Stomach smooth muscle (tissue), 2 donors: ENCODE measurements at regions not wholly inside any gene's neighbourhood (a gene's known extent, or its start where the extent isn't known, plus 50 kb on each side); places are given as distances from the start of the nearest gene placed in this dataset.
"Not testable (repeated sequence)": the region's sequence is repeated elsewhere in the genome, so short reads cannot be mapped to it uniquely, and the experiment has no call there.

ENCODE experiments used
- H3K27ac ChIP-seq: one replicate; pipeline ENCODE4 v1.7.0; 2013; ENCODE audit warnings: mild to moderate bottlenecking, low read length, inconsistent platforms
- H3K27me3 ChIP-seq, 2 donors: one replicate each; pipeline ENCODE4 v1.7.0; 2013; ENCODE audit warnings: low read length in 2 of 2; ENCODE audit not compliant: insufficient read depth in 2 of 2, control insufficient read depth in 1 of 2
- H3K36me3 ChIP-seq, 2 donors: one replicate each; pipeline ENCODE4 v1.7.0; 2013; ENCODE audit warnings: low read length in 2 of 2; ENCODE audit not compliant: control insufficient read depth in 2 of 2, insufficient read depth in 2 of 2
- H3K4me1 ChIP-seq: one replicate; pipeline ENCODE4 v1.7.0; 2013; ENCODE audit warnings: low read length; ENCODE audit not compliant: control insufficient read depth, insufficient read depth
- H3K4me3 ChIP-seq, 2 donors: one replicate each; pipeline ENCODE4 v1.7.0; 2013; ENCODE audit warnings: low read length in 2 of 2
- H3K9ac ChIP-seq, 2 donors: one replicate each; pipeline ENCODE4 v1.7.0; 2013; ENCODE audit warnings: low read length in 2 of 2, mild to moderate bottlenecking in 1 of 2
- H3K9me3 ChIP-seq, 2 donors: one replicate each; pipeline ENCODE4 v1.7.0; 2013; ENCODE audit warnings: low read length in 2 of 2; ENCODE audit not compliant: control insufficient read depth in 2 of 2
- donor health status: healthy.
- donor health status: Pancreatic carcinoma.

GRCh38 chr7:6939126-6939525 lies 113.1 kb upstream of the CCZ1B start:
- H3K4me1 ChIP-seq, H3K9me3 ChIP-seq, H3K27me3 ChIP-seq, H3K36me3 ChIP-seq, H3K27ac ChIP-seq, H3K9ac ChIP-seq, H3K4me3 ChIP-seq: not testable (repeated sequence)

DNA sequence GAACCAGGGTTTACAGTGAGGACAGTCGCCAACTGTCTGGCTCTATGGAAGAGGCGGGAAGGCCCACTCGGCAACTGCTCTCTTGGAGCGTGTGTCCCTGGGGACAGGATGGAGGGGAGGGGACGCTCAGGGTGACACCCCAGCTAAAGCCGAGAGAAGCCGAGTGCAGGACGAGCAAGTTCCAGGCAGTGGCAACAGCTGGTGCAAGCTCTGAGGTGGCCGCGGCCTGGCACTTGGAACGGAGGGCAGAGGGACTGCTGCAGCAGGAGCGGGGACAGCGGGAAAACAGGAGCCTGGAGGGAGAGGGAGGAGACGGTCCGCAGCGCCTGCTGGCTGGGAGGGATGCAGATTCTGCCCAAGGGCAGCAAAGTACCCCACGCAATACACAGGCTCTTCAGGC lies 113.8 kb upstream of the CCZ1B start:
- H3K27ac ChIP-seq, H3K27me3 ChIP-seq, H3K9me3 ChIP-seq, H3K36me3 ChIP-seq, H3K4me1 ChIP-seq, H3K4me3 ChIP-seq, H3K9ac ChIP-seq: not testable (repeated sequence)

DNA sequence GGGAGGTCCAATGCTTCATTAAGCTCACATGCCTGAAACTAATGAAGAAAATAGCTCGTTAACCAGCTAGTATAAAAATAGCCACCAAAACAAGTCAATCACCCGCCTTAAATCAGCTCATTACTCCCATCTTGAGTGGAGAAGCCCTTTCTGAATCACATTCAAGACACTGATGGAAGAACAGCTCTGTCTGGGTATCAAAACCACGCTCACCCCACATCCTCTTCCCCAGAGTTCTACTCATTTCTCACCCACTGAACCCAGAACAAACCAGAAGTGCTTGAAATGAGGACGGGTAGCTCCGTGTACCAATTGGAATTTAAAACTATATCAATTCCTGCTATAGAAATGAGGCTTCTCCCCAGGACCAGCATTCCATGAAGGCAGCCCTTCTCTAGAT lies 120.8 kb upstream of the CCZ1B start:
- H3K36me3 ChIP-seq, H3K9me3 ChIP-seq, H3K4me3 ChIP-seq, H3K9ac ChIP-seq, H3K27me3 ChIP-seq, H3K4me1 ChIP-seq, H3K27ac ChIP-seq: not testable (repeated sequence)

- not testable (repeated sequence) for H3K9me3 ChIP-seq, H3K27ac ChIP-seq, H3K27me3 ChIP-seq, H3K4me3 ChIP-seq, H3K4me1 ChIP-seq, H3K36me3 ChIP-seq, H3K9ac ChIP-seq
These were observed 124.2 kb upstream of the CCZ1B start for GRCh38 chr7:6950231-6950630.

GRCh38 chr7:6951553-6951952 lies 125.5 kb upstream of the CCZ1B start:
- not testable (repeated sequence) for H3K9ac ChIP-seq, H3K36me3 ChIP-seq, H3K27ac ChIP-seq, H3K9me3 ChIP-seq, H3K4me3 ChIP-seq, H3K4me1 ChIP-seq, H3K27me3 ChIP-seq

DNA sequence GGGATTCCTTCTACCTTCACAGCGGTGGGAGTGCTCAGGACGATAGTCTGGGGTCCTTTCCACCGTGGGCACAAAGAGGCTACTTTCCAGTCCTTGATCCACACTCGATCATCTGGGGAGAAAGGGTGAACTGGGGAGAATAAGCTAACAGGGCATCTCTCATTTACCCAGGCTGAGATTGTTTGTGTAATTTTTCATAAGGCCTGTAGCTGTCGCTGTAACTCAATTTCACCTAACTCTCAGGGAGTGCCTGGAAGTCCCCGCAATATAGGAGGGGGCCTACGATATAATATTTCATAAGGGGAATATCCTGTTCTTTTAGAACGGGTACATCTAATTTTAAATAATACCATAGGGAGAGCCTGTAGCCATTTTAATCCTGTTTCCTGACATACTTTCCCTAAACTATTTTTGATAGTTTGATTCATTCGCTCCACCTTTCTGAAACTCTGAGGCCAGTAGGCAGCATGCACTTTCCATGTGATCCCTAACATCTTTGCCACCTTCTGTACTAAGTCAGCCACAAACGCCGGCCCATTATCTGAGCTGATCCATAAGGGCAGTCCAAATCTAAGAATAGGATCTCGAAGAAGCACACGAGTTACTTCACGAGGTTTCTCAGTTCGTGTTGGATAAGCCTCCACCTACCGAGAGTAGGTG lies 127.2 kb upstream of the CCZ1B start:
- H3K4me1 ChIP-seq, H3K9ac ChIP-seq, H3K9me3 ChIP-seq, H3K36me3 ChIP-seq, H3K4me3 ChIP-seq, H3K27me3 ChIP-seq, H3K27ac ChIP-seq: not testable (repeated sequence)

GRCh38 chr7:6953798-6954181 lies 127.7 kb upstream of the CCZ1B start:
- H3K36me3 ChIP-seq, H3K9me3 ChIP-seq, H3K27me3 ChIP-seq, H3K27ac ChIP-seq, H3K9ac ChIP-seq, H3K4me1 ChIP-seq, H3K4me3 ChIP-seq: not testable (repeated sequence)

DNA sequence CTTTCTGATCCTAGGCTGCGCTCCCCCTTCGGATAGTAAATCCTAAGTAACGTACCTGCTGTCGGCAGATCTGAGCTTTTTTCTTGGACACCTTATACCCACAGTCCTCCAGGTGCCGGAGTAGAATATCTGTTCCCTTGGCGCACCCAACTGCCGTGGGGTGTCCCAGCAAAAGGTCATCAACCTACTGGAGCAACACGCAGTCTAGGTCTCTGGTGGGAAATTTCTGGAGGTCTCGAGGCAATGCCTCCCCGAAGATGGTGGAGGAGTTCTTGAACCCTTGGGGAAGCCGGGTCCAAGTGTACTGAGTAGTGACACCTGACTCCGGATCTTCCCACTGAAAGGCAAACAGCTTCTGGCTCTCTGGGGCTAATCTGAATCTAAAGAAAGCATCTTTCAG lies 129.3 kb upstream of the CCZ1B start:
- not testable (repeated sequence) for H3K4me3 ChIP-seq, H3K27me3 ChIP-seq, H3K27ac ChIP-seq, H3K4me1 ChIP-seq, H3K9me3 ChIP-seq, H3K9ac ChIP-seq, H3K36me3 ChIP-seq

GRCh38 chr7:6955990-6956566 lies 130.0 kb upstream of the CCZ1B start:
- not testable (repeated sequence) for H3K27ac ChIP-seq

GRCh38 chr7:6958371-6958770 lies 132.3 kb upstream of the CCZ1B start:
- H3K36me3 ChIP-seq, H3K9me3 ChIP-seq, H3K9ac ChIP-seq, H3K27ac ChIP-seq, H3K4me3 ChIP-seq, H3K4me1 ChIP-seq, H3K27me3 ChIP-seq: not testable (repeated sequence)

More at GRCh38 chr7:6955990-6956566, 130.0 kb upstream of the CCZ1B start:
- not testable (repeated sequence) for H3K9me3 ChIP-seq, H3K4me3 ChIP-seq, H3K36me3 ChIP-seq, H3K4me1 ChIP-seq, H3K9ac ChIP-seq, H3K27me3 ChIP-seq

DNA sequence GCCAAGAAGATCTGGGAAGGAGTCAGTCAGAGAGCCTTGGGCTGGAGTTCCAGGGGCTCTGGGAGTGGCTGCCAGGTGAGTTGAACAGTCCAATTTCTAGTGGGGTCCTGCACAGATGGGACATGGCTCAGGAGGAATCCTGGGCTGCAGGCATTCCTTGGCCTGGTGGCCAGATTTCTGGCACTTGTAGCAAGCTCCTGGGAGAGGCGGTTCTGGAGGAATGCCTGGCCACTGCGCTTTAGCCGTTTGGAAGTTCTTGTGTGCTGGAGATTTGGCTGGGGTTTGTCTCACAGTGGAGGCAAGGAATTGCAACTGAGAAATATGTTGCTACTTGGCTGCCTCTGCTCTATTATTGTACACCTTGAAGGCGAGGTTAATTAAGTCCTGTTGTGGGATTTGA lies 133.9 kb upstream of the CCZ1B start:
- H3K9me3 ChIP-seq, H3K9ac ChIP-seq, H3K4me3 ChIP-seq, H3K4me1 ChIP-seq, H3K36me3 ChIP-seq, H3K27me3 ChIP-seq, H3K27ac ChIP-seq: not testable (repeated sequence)
